GM21529 (cell line): ENCODE measurements at regions not wholly inside any gene's neighbourhood (a gene's known extent, or its start where the extent isn't known, plus 50 kb on each side); places are given as distances from the start of the nearest gene placed in this dataset.

ENCODE experiments used
- ATAC-seq: cut with Tn5 transposase; IDR thresholded peaks from one replicate; pipeline ENCODE4 v1.9.1; 2021; ENCODE audit not compliant: unreplicated experiment

GRCh38 chr6:11926594-11927407, 85.3 kb upstream of the HIVEP1 start:
- ATAC-seq, result no peak

- ATAC-seq, result no peak
Measured at GRCh38 chr6:11925805-11926204, 86.3 kb upstream of the HIVEP1 start.

- no peak for ATAC-seq
Measured at GRCh38 chr6:11923621-11924020, 88.5 kb upstream of the HIVEP1 start.

GRCh38 chr6:11922901-11923300, 89.2 kb upstream of the HIVEP1 start:
- ATAC-seq, result no peak

- no peak for ATAC-seq
Measured at GRCh38 chr6:11921751-11922150, 90.4 kb upstream of the HIVEP1 start.

GRCh38 chr6:11921017-11921438, 91.1 kb upstream of the HIVEP1 start:
- no peak for ATAC-seq

GRCh38 chr6:11920566-11920965, 91.5 kb upstream of the HIVEP1 start:
- ATAC-seq, result no peak

- ATAC-seq, result no peak
Measured at GRCh38 chr6:11919771-11920440, 92.2 kb upstream of the HIVEP1 start.

GRCh38 chr6:11918739-11919605, 93.1 kb upstream of the HIVEP1 start:
- no peak for ATAC-seq

- no peak for ATAC-seq
Measured at GRCh38 chr6:11917951-11918738, 94.0 kb upstream of the HIVEP1 start.

- ATAC-seq, result no peak
Measured at GRCh38 chr6:11912420-11912819, 99.7 kb upstream of the HIVEP1 start.

- ATAC-seq, result no peak
Measured at GRCh38 chr6:11911538-11911937, 100.6 kb upstream of the HIVEP1 start.

GRCh38 chr6:11909696-11910132, 102.4 kb upstream of the HIVEP1 start:
- no peak for ATAC-seq

- no peak for ATAC-seq
Measured at GRCh38 chr6:11908436-11909105, 103.5 kb upstream of the HIVEP1 start.

GRCh38 chr6:11903645-11904044, 108.5 kb upstream of the HIVEP1 start:
- ATAC-seq, result no peak

GRCh38 chr6:11902527-11902926, 109.6 kb upstream of the HIVEP1 start:
- no peak for ATAC-seq

GRCh38 chr6:11900662-11901598, 111.2 kb upstream of the HIVEP1 start:
- ATAC-seq, result no peak

- ATAC-seq, result no peak
Measured at GRCh38 chr6:11899645-11900044, 112.5 kb upstream of the HIVEP1 start.

GRCh38 chr6:11894212-11894611, 115.6 kb upstream of the ADTRP start:
- no peak for ATAC-seq
